H1 (cell line): ENCODE measurements at regions not wholly inside any gene's neighbourhood (a gene's known extent, or its start where the extent isn't known, plus 50 kb on each side); places are given as distances from the start of the nearest gene placed in this dataset.

ENCODE experiments used
- POLR2A ChIP-seq, 2 experiments: IDR thresholded peaks; 1 replicate in 1 of 2; 2 replicates in 1 of 2; pipeline ENCODE4 v1.6.1; 2011; ENCODE audit warnings: low read depth in 2 of 2, low read length in 2 of 2, mild to moderate bottlenecking in 2 of 2; ENCODE audit errors: control extremely low read depth in 1 of 2

DNA sequence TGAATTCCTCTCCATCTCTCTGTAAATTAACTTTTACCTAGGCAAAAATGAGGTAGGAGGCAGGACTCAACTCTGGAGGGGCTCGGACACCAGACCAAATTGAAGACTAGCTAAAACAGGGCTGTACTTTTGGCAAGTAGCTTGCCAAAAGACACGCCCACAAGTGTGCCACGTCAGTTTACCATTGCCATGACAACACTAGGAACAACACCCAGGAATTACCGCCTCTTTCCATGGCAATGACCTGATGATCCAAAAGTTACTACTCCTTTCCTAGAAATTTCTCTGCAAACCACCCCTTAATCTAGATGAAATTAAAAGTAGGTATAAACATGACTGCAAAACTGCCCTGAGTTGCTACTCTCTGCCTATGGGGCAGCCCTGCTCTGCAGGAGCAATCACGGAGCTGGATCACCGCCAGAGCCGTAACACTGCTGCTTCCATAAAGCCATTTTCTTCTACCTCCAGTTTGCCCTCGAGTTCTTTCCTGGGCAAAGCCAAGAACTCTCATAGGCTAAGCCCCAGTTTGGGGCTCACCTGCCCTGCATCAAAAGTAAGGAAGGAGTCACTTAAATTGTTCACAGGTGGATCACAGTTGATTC lies 66.0 kb upstream of the FAM136A start (continued):
- TF ChIP-seq POLR2A (IDR thresholded peaks at IDR 0.05; ENCODE audit: control extremely low read depth in 1 of 2, low read depth in 2 of 2, low read length in 2 of 2), result no peak
